Esophagus muscularis mucosa (tissue), 4 donors: ENCODE measurements at regions not wholly inside any gene's neighbourhood (a gene's known extent, or its start where the extent isn't known, plus 50 kb on each side); places are given as distances from the start of the nearest gene placed in this dataset.

Experiments used
- DNase-seq: peaks from one replicate; pipeline ENCODE4 v3.0.0-alpha.2; 2017; ENCODE audit errors: extremely low spot score
- H3K27ac ChIP-seq, 4 donors: fragments of 200-600 bp; sonication (generic); replicated peaks in 1 of 4; 1 replicate in 3 of 4; 2 replicates in 1 of 4; pipeline ENCODE4 v1.5.1; 2016 to 2019; ENCODE audit warnings: mild to moderate bottlenecking in 1 of 4
- H3K27me3 ChIP-seq, 4 donors: fragments of 200-600 bp; sonication (generic); one replicate each; pipeline versions ENCODE4 v1.5.1 to v1.6.0; 2016 to 2019
- H3K36me3 ChIP-seq, 4 donors: fragments of 200-600 bp; sonication (generic); one replicate each; pipeline ENCODE4 v1.5.1; 2016 to 2019
- H3K4me1 ChIP-seq, 4 donors: fragments of 200-600 bp; sonication (generic); one replicate each; pipeline ENCODE4 v1.5.1; 2016 to 2019
- H3K4me3 ChIP-seq, 4 donors: fragments of 200-600 bp; sonication (generic); 1 replicate in 2 of 4; 2 replicates in 2 of 4; pipeline ENCODE4 v1.5.1; 2016 to 2019; ENCODE audit warnings: mild to moderate bottlenecking in 4 of 4, moderate library complexity in 1 of 4
- H3K9me3 ChIP-seq, 4 donors: fragments of 200-600 bp; sonication (generic); 1 replicate in 3 of 4; 2 replicates in 1 of 4; pipeline ENCODE4 v1.5.1; 2016 to 2019
- CTCF ChIP-seq, 3 experiments: fragments of 200-600 bp in 2 of 3; fragments of 450-650 bp in 1 of 3; sonication (generic) in 2 of 3; IDR thresholded peaks; one replicate each; pipeline ENCODE4 v1.5.1; 2017 to 2019; ENCODE audit warnings: antibody characterized with exemption in 3 of 3, mild to moderate bottlenecking in 2 of 3, moderate library complexity in 1 of 3
- EP300 ChIP-seq: sonication (generic); formaldehyde crosslinking; IDR thresholded peaks from one replicate; pipeline ENCODE4 v1.6.1; 2017; ENCODE audit warnings: antibody characterized with exemption
- POLR2A ChIP-seq: fragments of 450-650 bp; IDR thresholded peaks from one replicate; pipeline ENCODE4 v1.6.1; 2017; ENCODE audit warnings: antibody characterized with exemption, moderate library complexity, mild to moderate bottlenecking, low read depth
- POLR2AphosphoS5 ChIP-seq, 2 donors: sonication (generic); formaldehyde crosslinking; IDR thresholded peaks; one replicate each; pipeline ENCODE4 v1.6.1; 2017; ENCODE audit warnings: antibody characterized with exemption in 2 of 2
- WGBS: methylation state at CpG from one replicate; pipeline ENCODE4 v1.1.5; 2018; 5-methylcytosine and 5-hydroxymethylcytosine counted together
- intact Hi-C: fragments of 100-400 bp; cut with DNase I; formaldehyde crosslinking; loops from one replicate; pipeline ENCODE4 v1.15.1; 2023

GRCh38 chr3:168859143-168859542 is 763.4 kb upstream of the GOLIM4 start:
- H3K27me3 ChIP-seq: no peaks in the 10 kb centered on the region
- no peak overlapping the region for H3K27ac ChIP-seq
- DNase-seq: no peak
- no peaks in the 10 kb centered on the region for H3K9me3 ChIP-seq
- intact Hi-C loops: no loop called here
- no peak overlapping the region for H3K4me3 ChIP-seq
- TF ChIP-seq POLR2AphosphoS5 (IDR thresholded peaks at IDR 0.05) (no peak), POLR2A (no peak), EP300 (no peak), CTCF (IDR thresholded peaks at IDR 0.05) (no peak)
- peaks cover 0 to 5% (median 0%) of the 10 kb centered on the region in 4 donors for H3K4me1 ChIP-seq
- H3K36me3 ChIP-seq: no peaks in the 10 kb centered on the region
- 89% methylated on average over 4 of the region's 4 CpGs for WGBS

GRCh38 chr3:168858327-168858726 is 762.6 kb upstream of the GOLIM4 start:
- H3K27ac ChIP-seq: no peak overlapping the region
- 97% methylated on average over 3 of the region's 3 CpGs for WGBS
- intact Hi-C loops: no loop called here

GRCh38 chr3:168850109-168850508 is 754.4 kb upstream of the GOLIM4 start:
- Histone ChIP-seq H3K36me3 (no peaks in the 10 kb centered on the region), H3K9me3 (no peaks in the 10 kb centered on the region), H3K27me3 (no peaks in the 10 kb centered on the region), H3K4me1 (peaks cover 0 to 6% (median 0%) of the 10 kb centered on the region in 4 donors), H3K27ac (no peak overlapping the region), H3K4me3 (no peak overlapping the region)
- DNase-seq: no peak
- TF ChIP-seq CTCF (IDR thresholded peaks at IDR 0.05): no peak
- TF ChIP-seq POLR2AphosphoS5 (IDR thresholded peaks at IDR 0.05): no peak
- TF ChIP-seq EP300: no peak
- TF ChIP-seq POLR2A: no peak
- intact Hi-C loops: no loop called here

More at GRCh38 chr3:168858327-168858726, 762.6 kb upstream of the GOLIM4 start:
- no peaks in the 10 kb centered on the region for H3K9me3 ChIP-seq
- DNase-seq: no peak
- H3K36me3 ChIP-seq: no peaks in the 10 kb centered on the region
- no peak overlapping the region for H3K4me3 ChIP-seq
- no peak for TF ChIP-seq CTCF (IDR thresholded peaks at IDR 0.05)
- no peak for TF ChIP-seq POLR2A
- TF ChIP-seq EP300: no peak
- TF ChIP-seq POLR2AphosphoS5 (IDR thresholded peaks at IDR 0.05): no peak
- no peaks in the 10 kb centered on the region for H3K27me3 ChIP-seq
- H3K4me1 ChIP-seq: peaks cover 0 to 5% (median 0%) of the 10 kb centered on the region in 4 donors

GRCh38 chr3:168847291-168847883 is 751.7 kb upstream of the GOLIM4 start:
- Histone ChIP-seq H3K4me3 (no peak overlapping the region), H3K4me1 (peaks cover 0 to 6% (median 0%) of the 10 kb centered on the region in 4 donors), H3K27me3 (no peaks in the 10 kb centered on the region), H3K27ac (no peak overlapping the region), H3K36me3 (no peaks in the 10 kb centered on the region), H3K9me3 (no peaks in the 10 kb centered on the region)
- intact Hi-C loops: loop anchor here (2.0 to 5.0 kb wide), 2 partner anchors 335 to 637 kb away; no protein-coding TSS in a partner anchor
- DNase-seq: no peak
- peak; percentile 48 to 55 (median 52) for TF ChIP-seq CTCF (IDR thresholded peaks at IDR 0.05)
- no peak for TF ChIP-seq EP300
- 14% methylated on average over 7 of the region's 7 CpGs for WGBS
